NCI-H187 treated with DMSO at 0.1 percent for 48 hours (cell line): ENCODE measurements at regions not wholly inside any gene's neighbourhood (a gene's known extent, or its start where the extent isn't known, plus 50 kb on each side); places are given as distances from the start of the nearest gene placed in this dataset.
"Not testable (repeated sequence)": the region's sequence is repeated elsewhere in the genome, so short reads cannot be mapped to it uniquely, and the experiment has no call there.

Source experiments
- DNase-seq: peaks from one replicate; lab custom pipeline; 2025; lab: John Stamatoyannopoulos, UW

DNA sequence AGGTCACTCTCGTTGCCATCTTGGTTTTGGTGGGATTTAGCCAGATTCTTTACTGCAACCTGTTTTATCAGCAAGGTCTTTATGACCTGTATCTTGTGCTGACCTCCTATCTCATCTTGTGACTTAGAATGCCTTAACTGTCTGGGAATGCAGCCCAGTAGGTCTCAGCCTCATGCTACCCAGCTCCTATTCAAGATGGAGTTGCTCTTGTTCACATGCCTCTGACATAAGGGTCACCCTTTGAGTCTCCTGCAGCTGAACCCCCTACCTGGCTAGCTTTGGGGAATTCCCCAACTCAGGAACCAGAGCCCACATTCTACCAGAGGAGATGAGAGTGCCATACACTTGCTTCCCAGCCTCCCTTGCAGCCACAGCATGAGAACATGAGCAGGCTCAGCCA is 123.0 kb upstream of the ARHGEF3 start:
- DNase-seq = not testable (repeated sequence)

DNA sequence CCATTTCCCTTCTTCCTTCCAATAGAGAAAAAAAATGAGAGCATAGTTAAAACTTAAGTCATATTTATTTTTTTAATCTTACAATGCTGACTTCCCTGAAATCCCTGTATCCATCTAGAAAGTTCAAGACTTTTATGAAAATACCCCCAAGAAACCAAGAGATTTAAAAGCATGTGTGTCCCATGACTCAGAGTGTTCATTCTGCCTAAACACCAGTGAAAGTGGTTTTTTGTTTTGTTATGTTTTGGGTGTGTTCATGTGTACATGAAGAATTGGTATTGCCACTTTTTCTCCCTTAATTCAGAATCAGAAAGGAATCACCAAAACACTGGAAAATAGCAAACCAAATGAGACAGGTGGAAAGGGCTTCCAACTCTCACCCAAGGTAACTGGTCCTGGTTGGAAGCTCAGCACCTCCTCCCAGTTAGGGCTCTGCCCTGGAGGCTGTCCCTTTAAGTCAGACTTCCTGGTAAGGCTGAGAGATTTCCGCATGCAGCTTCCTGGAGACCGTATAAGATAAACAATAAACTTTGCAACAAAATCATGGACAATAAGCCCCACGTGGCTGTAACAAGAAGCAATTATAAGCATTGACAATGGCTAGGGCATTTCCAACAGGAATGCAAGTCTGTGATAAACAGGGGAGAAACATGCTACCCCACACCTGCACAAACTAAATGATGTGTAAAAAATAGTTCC is 121.9 kb upstream of the ARHGEF3 start:
- no peak for DNase-seq

DNA sequence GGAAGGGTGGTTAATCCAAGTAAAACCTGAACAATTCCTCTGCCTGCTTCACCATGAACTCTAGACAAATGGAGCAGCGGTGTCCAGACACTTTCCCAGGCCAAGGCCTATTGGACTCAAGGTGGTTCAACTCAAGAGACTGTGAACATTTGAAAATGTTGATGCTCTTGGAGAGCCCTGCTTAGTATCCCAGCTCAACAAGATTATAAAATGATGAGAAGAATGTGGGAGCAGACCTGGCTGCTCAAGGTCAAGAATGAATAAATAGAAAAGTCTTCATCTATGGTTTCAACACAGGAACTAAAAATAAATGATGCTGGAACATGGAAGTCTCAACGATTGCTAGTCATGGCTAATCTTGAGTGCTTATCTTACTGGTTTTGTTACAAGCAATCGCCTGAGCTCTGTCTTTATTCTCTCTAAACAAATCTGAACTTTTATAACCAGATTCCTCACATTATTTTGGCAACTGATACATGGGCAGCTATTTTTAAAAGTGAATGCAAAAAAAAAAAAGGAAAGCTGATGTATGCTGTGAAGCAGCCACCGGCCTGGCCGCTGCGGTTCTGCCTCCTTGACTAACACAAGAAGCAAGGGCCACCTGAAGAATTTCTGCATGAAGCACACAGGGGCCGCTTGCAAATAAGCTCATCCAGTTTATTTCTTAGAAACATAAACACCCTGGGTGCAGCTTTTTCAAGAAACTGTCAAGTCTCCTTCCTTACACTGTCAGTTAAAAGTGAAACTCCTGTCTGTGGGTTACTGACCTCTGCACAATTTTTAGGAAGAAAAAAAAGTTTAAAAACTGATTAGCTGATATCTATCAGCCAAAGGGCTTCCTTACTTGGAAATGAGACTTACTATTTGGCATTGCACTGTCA is 120.1 kb upstream of the ARHGEF3 start:
- no peak for DNase-seq

DNA sequence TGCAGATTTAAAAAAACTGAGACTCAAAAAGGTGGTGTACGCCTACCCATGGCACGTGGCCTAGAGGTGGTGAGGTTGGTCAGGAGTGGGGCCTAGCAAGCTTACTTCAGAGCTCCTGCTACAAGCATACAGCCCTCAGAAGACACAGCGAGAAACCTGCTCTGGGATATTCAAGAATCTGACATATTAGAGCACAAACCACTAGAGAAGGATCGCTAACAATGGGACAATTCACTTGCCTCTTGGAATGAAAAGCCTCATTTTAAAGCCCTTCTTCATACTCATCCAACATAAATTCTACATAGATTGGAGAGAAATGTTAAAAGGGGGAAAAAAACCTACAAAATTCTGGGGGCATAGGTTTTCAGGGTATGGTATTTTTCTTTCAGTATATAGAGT is 118.0 kb upstream of the ARHGEF3 start:
- DNase-seq = no peak

DNA sequence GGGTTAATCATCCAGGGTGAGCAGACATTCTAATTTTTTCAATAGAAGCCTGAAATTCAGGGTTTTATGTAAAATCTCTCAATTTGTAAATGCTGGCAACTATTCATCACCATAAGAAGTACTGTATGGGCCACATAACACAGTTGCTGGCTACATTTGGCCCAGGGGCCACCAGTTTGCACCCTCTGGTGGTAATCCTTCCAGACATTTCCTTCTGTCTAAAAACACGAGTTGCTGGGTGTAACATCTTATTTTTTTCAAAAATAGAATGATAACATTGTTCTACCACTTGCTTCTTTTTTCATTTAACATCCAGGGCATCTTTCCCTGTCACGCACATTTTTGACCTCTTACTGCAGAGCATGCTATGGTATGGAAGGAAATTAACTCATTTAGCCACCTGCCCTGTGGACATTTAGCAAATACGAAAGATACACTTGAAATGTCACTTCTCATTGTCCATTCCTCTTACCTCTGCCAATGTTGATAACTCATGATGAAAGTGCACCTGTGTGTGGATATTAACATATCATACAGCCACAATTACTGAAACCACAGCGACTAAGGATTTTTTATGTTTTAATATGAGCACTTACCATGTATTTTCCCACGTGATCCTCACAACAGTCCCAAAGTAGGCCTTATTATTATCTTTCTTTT is 117.5 kb upstream of the ARHGEF3 start:
- DNase-seq = no peak

DNA sequence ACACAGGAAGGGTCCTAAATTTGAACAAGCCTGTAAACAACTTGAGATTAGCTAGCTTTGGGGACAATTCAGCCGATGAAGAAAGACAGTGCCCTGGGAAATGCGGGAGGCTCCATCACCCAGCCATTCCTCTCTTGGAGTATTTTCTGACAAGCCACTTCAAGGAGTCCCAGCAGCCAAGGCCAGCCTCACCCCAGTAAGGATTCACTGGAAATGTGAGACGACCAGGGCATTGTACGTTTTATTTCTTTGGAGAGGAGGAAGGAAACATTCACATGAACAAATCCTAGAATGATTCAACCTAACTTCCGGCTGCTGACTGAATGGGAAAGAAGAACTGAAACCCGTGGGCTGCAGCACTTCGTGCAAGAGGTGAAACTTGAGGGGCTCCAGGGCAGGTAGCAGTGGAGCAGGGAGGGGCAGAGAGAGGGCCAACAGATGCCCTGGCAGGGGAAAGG is 116.4 kb upstream of the ARHGEF3 start:
- no peak for DNase-seq

DNA sequence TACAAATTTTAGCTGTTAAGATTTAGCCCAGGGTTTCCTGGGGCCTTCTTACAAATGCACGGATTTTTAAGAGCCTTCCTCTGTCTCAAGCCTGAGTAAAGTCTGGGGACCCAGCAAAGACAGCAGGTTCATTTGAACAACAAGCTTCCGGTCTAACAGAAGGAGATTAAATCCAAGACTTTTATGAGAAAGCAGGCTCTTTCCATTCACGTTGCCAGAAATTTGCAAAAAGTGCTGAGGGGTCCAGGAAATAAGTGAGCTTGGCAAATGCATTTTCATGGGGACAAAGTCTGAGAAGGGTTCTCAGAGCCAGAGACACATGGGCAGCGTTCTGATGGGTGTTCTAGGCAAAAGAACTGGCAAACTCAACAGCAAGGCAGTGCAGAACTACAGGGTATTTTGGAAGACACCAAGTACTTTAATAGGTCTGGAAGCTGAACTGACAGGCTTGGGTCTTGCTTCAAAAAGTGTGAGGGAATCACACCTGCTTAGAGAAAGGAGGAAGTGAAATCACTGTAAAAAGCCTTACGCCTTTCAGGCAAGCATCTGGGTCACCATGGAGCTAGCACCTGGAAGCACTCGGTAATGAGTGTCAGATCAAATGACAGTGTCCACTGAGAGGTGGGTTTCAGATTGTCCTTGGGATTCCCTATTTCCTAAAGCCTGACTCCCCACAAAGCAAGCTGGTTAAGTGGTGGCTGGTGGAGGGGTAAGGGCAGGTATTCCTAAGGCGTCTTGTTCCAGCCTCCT is 115.8 kb upstream of the ARHGEF3 start:
- DNase-seq = peak; percentile 49

DNA sequence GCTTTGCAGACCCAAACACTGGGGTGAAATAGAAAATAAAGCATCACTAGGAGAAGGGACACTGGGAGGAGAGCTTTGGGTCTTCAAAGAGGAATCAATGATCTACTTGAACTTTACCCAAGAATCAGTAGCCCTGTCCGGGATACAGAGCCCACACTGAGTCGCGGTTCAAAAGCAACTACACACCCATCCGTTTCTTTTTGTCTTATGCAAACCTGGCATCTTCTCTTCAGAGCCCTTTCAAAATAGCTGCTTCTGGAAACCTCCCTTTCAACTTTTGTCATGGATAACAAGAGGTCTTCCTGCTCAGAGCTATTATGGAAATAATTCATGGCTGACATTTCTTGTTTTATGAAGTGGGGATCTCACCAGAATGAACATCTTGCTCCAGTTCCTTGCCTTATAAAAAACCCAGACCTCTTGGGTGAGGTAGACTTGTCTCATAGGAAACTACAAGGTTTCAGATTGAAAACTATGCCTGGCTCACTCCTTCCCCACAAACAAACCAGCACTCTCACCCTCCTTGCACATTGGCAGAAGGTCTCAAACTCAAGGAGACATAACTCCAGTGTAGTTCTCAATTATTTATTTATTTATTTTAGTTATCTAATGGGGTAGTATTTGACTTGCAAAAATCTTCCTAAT is 115.1 kb upstream of the ARHGEF3 start:
- DNase-seq = no peak

DNA sequence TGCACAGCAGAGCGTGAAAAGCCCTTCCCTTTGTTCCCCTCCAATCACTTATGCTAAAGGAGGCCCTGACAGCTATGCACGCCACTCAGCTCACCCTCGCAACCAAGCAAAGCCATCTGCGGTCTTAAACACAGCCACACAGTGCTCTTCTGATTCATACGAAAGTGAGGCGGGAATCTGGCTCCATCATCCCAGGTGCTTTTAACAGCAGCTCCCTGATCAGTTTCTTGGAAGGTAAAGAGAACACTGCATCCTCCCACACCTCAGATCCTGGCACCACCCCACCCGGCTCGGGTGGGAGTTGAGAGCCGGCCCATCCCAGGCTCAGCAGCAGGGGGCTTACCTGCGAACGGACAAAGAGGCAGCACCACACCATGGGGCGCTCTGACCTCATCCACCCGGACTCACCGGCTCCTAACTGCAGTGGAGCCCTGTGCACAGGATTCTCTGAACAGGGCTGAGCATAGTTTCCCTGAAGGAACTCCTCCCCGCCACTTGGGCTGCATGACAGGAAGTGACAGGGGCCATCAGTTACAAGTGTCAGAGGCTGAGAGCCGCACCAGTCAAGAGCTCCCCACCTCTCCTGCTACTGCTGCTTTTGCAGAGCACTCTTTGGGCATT is 114.3 kb upstream of the ARHGEF3 start:
- DNase-seq = peak; percentile 63

DNA sequence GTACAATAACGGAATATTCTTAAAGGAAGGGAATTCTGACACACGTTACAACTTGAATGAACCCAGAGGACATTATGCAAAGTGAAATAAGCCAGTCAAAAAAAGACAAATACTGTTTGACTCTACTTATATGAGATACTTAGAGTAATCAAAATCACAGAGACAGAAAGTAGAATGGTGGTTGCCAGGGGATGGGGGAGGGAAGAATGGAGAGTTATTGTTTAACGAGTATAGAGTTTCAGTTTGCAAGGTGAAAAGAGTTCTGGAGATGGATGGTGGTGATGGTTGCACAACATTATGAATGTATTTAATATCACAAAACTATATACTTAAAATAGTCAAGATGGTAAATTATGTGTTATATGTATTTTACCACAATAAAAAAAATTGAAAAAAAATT is 112.9 kb upstream of the ARHGEF3 start:
- peak; percentile 1 for DNase-seq

DNA sequence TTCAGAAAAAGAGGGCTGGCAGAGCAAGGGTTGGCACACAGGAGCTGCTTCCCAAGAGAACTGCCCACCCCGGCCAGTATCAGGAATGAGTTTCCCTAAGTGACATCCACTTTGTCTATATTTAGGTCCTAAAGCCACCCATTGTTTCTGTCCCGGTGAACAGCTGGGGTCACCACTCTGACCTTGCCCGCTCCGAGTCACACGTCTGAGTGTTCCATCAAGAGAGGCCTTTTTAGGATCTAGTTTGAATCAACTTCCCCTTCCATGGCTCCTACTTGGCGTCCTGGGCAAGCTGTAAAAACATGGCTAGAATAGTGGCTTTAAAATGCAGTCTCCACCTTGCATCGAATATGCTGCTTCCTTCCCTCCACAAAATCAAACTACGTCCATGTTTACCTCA is 109.6 kb upstream of the ARHGEF3 start:
- no peak for DNase-seq

DNA sequence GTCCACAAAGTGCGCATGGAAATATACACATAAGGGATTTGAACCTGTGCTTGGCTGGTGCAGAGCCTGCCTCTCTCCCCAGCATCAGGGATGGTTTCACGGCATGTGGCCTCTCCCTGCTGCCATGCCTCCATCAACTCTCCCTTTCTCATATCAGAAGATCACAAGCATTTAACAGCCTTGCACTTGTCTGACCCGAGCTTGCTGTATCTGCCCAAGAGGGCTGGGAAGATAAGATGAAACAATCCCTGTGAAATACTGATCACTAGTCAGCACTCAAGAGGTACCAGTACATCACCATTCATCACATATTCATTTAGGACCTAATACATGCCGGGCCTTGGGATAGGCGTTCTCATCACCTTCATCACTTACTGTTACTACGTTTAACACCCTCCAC is 107.6 kb upstream of the ARHGEF3 start:
- no peak for DNase-seq

DNA sequence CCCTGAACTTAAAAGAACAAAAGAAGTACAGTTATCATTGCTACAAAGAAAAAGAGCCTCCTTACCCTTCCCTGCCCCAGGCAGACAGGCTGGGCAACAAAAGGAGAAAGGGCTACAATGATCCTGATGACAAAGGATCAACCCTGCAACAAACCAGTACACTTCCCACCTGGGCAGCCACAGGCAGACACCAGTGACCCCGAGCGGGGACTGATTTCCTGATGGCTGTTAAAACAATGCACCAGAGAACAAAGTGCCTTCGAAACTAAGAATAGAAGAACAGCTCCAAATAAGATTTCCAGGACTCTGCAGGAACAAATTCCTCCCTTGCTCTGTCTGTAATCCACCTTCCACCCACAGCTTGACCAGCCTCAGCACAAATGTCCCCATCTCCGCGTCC is 106.3 kb upstream of the ARHGEF3 start:
- no peak for DNase-seq

DNA sequence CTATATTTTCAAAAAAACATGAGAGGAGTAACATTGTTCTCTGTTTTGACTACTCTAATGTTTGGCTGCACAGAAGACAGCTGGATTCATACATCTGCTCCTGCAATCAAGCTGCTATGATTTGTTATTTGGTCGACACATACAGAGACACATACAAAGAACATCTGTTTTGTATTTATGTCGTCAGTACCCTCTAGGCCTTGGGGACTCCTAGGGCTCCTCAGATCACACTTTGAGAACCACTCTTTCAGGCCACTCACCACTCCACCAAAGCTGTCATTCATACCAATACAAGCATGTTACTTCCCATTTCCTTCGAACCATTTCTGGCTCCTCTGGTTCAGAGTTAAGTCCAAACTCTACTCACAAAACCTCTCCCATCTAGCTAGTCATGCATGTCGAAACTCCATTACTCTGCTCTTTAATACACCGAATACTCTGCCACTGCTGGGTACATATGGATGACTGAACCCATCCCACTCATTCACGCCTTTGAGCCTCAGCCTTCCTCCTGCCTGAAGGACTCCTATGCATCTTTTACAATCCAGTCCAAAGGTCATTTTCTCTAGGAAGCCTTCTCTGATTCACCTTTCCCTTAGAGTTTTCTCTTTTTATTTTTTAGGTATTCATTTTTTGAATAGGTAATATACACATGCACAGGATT is 102.9 kb upstream of the ARHGEF3 start:
- DNase-seq = peak; percentile 24

DNA sequence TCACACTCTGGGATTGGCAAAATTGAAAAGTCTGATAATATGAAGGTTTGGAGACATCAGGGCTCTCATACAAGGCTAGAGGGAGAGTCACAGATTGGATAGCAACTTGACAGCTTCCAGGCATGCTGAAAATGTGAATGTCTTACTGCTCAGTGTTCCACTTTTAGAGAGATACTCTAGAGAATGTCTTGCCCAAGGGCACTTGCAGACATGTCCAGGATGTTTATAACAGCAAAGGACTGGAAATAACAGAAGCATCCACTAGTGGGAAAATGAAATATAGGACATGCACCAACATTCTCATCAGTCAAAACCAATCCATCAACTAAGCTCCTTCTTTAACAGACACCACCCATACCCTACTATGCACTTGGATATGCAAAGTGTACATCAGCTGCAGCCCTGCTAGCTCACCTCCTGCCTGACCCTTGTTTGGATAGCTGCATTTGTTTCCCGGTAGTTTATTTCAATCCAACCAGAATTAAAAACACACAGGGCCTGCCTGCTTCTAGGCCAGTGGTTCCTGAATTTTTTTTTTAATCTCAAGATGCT is 101.6 kb upstream of the ARHGEF3 start:
- DNase-seq = no peak

DNA sequence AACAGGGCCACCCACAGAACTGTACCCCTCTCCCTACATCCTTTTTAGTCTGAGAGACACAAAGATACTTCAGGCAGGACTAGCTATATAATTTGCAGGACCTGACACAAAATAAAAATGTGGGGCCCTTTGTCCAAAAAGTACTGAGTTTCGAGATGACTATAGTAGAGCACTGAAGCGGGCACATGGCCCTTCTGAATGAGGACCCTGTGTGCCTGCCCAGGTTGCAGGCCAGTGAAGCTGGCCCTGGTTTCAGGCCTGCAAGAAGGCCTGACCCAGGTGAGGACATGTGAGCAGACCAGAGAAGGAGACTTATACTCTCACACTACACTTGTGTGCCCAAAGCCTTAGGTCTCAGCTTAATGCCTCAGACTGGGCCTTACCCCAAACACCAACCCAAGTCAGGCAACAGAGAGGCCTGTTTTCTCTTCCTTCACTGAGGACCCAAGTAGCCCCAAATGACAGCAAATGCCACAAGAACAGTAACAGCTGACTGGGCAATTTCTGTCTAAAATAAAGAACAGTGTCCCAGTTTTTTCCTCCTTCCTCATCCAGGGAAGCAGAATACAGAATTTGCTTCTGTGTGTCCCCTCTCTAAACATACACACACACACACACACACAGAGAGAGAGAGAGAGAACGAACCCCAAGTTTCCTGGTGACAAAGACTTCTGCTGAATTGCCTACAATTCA is 100.9 kb upstream of the ARHGEF3 start:
- DNase-seq = no peak

DNA sequence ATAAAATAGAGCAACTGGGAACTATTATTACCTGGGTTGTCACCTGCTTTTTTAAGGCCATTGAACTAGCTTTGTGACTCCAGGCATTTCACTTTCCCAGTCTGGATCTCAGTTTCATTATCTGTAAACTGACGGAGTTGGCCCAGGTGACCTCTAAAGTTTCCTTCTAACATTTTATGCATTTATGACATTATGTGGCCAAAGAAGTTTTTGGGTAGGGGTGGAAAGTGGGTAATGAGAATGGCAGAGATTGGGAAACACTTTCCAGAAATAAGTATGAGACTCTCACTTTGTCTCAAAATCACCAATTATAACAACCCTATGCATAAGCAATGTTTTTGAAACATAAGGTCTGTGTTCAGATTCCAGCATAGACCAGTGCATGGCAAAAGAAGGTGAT is 99.1 kb upstream of the ARHGEF3 start:
- no peak for DNase-seq

DNA sequence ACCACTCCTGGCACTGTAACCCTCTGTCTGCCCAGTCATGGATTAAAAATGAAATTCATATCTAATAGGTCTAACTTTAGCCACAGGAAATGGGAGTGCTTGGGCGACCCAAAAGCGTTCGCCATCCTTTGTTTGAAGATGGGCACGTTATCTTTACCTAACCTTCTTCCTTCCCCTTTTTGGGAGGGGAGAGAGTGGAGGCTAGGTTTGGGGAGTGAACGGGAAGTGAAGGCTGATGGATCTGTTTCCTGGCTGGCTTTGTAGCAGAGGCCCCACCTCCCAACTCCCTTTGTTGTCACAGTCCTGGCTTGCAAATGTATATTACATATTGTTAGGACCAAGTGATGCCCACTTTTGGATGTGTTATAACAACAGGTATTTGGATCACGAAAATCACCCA is 98.1 kb upstream of the ARHGEF3 start:
- no peak for DNase-seq

DNA sequence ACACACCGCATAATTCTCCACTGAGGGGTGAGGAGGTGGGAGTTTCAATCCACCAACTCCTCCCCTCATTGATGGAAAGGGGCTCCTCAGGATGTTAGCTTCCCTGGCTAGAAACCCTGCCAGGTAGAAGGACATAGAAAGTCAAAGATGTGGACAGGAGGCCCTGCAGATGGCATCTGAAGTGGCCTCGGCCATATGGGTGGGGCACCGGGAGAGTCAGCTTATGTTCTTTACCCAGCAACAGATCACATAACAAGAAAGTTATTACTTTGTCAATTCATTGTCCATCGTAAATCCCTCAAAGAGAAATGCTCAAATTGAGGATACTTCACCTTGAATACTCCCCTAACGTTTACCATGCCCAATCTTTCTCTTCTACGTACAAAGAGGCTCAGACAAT is 97.3 kb upstream of the ARHGEF3 start:
- no peak for DNase-seq

DNA sequence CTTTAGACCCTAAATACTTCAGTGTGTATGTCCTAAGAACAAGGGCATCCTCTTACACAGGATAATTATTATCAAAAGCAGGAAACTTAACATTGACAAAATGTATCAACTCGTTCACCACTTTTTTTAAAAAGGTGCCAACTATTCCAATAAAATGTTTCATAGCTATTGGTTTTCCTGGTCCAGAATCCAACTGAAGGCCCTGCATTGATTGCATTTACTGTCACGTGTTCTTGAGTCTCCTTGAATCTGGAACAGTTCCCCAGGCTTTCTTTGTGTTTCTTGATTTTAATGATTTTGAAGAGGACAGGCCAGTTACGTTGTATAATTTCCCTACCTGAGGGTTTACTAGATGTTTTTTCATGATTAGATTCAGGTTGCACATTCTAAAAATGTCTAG is 94.6 kb upstream of the ARHGEF3 start:
- no peak for DNase-seq
